Stimulated activated CD4-positive, alpha-beta T cell treated with anti-CD3 and anti-CD28 coated beads, Interleukin-2, amount 100 ng/mL, for 48 hours (primary cell): ENCODE measurements at regions not wholly inside any gene's neighbourhood (a gene's known extent, or its start where the extent isn't known, plus 50 kb on each side); places are given as distances from the start of the nearest gene placed in this dataset.

Source experiments
- DNase-seq, 2 donors: peaks; one replicate each; pipeline ENCODE4 v3.0.0-alpha.2; 2020

DNA sequence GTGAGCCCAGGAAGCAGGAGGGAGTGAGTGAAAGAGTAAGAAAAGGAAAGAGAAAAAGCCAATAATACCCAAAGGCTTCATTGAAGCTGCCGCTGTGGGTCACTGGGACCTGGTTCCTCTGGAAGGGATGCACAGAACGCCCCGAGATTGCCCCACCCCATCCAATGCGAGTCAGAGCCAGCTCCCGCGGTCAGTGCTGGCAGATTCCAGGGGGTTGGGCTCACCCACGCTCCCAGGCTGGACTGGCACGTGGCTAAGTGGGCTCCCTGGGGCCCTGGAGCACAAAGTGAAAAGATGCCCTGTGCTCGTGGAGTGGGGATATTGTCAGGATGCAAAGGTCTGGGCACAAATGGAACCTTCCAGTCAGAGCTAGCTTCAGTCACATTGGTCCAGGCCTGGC lies 117.0 kb downstream of the OAT start:
- no peak for DNase-seq

DNA sequence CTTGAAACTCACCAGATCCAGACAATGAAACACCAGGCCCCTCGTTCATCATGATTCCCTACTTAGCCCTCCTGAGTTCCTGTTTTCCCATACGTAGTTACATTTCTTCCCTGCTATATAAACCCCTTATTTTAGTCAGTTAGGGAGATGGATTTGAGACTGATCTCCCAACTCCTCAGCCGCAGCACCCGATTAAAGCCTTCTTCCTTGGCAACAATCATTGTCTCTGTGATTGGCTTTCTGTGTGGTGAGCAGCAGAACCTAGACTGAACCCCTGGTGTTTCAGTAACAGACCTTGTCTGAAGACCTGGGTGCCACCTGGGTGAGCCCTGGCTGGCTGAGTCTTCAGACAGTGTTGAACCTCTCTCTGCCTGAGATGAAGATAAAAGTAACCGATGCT lies 118.0 kb downstream of the OAT start:
- DNase-seq: no peak

DNA sequence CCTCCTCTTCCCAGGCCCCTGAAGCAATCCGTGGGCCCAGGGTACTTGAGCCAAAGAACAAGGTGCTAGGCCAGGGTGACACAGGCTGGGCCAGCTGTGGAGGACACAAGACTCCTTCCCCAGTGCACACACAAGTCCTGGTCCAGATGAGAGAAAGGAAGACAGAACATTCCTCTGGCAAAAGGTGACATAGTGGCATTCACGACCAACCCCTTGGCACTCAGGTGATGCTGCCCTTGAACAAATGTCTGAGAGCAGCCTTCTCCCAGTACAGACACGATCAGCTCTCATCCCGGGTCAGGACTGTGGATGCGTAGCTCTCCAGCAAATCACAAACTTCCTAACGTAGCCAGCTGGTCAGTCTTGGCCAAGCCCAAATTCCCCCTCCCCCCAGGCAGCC lies 118.5 kb downstream of the OAT start:
- DNase-seq: no peak

DNA sequence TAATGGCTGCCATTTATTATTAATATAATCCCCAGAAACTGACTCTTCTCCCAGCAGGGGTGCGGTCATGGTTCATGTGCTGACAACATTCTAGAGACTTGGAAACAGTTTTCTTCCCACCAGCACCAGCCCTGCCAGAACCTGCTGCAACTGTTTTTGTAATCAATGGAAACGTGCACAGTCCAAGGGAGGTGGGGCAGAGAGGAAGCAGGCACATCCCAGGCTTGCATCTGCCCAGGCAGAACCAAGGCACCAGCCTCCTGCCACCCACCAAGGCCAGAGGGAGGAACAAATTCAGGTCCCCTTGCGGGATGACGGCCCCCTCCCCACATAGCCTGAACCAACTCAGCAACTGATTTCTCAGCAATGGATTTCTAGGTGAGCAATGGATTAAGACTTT lies 119.0 kb downstream of the OAT start:
- no peak for DNase-seq

DNA sequence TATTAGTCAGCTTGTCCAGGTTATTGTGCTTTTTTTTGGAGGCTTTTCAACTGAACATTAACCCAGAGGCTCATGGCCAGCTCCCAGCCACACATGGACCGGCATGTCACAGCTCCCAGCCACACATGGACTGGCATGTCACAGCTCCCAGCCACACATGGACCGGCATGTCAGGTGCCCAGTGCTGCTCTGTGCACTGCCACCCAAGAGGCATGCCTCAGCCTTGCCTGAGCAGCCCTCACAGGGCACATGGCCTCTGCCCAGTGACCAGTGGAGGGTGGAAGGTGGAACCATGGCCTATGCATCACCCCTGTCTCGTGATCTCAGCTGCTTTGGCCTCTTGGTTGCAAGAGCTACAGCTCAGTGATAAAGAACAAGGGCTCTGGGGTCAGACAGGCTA lies 119.8 kb downstream of the OAT start:
- DNase-seq: no peak

DNA sequence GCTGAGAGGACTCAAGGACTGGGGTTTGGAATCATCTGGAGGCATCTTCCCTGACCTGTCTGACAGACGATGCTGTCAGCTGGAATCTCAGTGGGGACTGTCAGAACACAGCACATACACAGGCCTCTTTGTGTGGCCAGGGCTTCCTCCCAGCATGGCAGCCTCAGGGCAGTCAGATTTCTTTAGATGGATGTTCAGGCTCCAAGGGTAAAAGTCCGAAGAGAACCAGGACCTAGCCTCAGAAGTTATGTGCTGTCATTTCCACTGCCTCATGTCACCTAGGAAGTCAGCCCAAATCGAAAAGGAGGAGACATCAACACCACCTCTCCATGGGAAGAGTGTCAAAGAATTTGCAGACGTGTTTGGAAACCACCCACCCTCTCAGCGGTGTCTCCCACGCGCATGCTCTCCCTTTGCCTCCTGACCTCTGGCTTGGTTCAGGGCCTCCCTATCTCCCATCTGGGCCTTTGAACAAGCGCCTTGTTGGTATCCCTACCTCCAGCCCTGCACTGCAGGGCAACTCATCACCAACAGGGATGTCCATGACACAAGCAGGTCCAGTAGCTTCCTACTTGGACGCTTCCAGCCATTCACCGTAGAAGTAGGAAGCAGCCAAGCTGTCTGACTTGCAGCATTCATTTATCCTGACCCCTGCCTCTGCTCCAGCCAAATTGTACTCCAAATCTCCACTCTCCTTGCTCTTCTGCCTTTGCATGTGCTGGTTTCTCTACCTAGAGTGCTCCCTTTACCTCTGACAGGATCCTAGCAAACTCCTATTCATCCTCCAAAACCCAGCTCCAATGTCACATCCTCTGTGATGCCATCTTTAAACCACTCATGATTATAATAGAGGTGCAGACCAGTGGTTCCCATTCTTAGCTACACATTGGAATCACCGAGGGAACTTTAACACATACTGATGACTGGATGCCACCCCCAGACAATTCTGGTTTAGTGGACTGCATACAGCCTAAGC lies 121.6 kb downstream of the OAT start:
- no peak for DNase-seq

DNA sequence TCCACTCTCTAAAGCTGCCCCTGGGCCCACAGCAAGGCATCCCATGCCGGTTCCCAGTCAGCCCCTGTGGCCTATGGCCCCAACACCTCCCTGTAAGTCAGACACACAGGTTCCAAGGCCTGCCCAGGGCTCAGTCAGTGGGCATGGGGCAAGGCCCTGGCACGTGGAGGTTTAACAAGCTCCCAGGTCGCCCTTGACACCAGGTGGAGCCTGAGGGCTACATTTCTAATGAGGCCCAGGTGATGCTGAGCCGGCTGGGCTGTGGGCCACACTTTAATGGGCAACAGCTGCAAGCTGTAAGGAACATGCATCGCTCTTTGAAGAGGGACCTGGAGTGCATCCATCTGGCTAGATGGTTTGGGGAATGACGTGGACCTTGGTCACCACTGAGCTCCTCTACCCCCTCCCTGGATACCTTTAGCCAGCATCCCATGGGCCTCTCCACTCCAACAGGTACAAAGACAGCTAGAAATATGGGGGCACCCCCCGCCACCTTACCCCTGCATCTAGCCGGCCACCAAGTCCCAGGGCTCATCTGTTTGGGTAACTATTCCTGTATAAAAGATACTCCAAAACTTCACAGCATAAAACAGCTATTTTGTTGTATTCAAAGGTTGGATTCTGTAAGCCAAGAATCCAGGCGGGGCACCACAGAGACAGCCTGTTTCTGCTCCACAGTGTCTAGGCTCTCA lies 122.5 kb downstream of the OAT start:
- no peak for DNase-seq

DNA sequence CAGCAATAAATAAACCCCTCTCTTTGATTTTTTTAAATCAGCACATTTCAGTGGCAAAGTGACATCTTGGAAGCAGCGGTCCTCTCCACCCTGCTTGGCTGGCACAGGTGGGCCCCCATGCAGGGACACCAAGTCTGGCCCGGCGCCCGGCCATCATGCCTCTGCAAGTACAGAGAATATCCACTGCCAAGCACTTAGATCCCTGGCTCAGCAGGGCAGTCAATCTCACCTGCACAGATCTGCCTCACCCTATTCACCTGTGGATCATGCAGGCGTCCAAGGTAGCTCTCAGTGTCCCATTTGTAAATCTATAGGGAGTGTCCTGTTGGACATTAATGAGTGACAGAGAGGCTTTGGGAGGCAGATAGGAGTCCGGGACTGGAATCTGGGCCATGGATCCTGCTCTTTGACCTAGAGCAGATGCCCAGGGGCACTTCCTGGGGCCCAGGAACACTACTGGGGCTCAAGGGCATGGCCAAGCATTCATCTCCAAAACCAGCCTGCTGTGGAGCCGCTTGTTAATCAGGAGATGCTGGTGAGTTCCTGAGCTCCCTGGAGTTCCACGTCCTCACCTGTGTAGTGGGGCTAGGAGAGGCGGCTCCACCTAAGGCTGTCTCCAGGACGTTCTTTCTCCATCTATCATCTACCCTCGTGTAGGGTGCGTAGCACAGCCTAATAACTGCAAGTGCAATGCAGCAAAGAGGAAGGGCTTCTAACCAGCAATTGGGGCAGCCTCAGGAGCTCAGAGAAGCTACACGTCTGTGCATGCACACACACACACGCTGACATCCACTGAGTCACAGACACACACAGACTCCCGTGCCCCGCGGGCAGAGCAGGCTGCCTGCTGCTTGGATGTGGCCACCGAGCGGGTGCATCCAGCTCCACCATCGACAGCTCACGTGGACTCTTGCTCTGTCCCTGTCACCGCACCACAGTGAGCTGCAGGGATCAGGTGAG lies 123.6 kb downstream of the OAT start:
- DNase-seq: no peak

DNA sequence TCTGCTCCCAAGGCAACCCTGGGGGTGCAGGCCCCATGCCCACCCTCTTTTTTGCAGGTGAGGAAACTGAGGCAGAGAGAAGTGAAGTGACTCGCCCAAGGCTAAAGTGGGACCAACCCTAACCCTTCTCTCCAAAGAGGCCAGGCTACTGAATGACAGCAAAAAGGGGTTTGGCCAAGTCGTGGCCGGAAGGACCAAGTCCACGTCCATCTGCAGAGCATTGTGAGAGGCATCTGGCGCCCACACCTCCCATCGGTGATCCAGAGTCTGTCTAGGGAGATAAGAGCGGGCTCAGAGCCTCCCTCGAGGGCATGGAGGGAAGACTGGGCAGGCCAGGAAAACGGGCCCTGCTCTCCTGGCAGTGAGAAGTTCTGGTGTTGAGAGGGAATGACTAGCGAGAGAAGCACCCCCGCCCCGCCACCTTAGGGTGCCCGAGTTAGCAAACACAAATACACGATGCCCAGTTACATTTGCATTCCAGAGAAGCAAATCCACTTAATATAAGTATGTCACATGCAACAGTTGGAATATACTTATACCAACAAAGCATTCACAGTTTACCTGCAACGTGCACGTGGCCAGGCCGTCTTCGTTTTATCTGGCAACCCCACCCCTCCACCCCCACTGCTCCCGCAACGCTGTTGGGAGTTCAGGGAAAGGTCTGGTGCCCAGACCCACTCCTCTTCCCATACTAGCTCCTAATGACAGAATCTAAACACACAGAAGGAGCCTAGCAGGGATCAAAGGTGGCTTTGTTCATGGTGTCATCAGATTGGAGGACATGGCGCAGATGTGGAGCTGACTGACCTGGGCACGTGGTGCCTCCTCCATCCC lies 124.9 kb downstream of the OAT start:
- no peak for DNase-seq

DNA sequence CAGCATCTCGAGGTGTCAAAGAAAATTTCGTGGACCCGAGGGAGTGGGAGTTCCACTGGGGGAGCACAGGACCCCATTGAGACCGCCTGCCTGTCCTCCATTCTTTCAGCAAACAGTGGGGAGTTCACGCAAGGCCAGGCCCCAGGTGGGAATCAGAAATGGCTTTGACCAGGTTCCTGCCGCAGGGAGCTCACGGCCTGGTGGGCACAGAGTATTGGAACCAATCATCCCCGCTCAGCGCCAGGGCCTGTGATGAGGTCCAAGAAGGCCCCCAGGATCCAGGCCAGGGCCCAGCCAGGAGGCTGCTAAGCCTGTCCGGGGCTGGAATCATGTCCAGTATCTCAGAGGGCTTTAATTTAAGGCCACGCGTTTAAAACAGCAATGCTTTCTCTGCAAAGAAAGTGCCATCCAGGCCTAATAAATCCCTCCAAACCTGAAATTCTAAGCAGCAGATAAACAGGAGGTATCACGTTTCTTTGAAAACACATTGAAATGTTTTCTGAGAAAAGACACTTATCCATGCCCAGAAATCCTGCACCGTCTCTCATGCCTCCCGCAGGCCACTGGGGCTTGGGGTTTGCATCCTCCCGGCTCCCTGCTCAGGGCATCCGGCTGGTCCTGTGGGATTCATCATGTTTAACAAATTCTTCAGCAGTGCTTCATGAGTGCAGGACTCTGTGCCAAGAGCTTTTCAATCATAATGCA lies 125.7 kb downstream of the OAT start:
- no peak for DNase-seq

DNA sequence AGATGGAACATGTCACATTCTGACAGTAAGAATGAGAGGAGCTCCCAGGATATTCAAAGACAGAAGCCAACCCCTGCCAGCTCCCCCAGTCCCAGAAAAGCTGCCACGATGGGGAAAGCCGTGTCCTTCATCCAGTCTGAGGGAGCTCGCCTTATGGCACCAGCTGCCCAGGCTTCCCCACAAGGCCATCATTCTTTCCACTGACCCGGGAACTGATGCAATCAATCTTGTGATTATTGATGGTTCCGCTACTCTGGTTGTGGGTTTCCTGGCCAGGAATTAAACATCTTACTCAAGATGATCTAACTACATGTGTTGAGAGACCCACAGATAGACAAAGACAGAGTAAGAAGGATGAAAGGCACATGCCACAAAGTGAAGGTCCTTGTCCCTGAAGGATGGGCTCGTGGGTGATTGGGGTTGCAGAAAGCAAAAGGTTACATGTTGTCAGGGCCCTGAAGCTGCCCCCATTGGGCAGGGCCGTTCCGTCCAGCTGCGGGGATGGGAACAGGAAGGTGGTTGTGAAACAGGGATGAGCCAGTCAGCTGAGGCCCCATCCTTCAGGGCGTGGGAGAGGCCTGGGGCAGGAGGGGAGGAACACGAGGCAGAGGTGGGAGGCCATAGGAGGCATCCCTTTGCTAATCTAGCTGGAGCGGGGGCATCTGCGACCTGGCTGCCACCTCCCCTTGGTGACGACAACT lies 127.6 kb downstream of the OAT start:
- no peak for DNase-seq

DNA sequence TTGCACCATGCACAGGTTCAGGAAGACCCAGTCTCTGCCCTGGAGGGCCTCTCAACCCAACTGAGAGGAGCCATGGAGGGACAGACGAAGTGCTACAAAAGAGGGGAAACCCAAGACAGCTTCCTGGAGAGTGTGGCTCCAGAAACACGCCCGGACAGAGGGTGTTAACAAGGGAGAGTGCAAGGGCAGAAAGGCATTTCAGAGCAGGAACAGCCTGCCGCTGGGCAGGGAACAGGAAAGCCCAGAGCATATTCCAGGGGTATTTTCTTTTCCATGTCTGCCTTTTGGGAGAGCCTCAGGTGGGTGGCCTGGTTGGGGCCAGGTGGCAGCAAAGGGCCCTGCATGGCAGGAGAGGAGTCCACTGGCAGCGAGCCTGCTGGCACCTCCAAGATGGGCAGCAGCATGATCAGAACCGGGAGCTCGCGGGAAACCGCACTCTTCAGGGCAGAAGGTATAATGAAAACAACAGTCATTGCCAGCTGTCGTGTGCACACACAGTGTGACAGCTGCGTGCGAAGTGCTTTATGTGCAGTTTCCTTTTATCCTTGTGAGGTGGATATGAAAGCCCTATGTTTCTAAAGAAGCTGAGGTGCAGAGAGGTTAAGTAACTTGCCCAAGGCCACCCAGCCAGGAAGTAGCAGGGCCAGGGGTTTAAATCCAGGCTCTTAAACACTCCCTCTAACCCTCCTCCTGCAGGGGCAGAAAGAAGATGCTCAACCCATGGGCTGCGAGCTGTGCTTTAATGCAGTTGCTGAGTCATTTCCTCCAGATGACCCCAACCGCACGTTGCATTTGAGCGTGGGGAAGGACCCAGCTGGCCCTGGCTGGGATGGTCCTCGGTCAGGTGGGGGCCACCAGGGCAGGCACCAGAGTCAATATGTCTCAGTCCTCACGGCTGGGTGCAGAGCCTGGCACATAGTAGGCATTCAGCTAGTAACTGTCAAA lies 128.6 kb downstream of the OAT start:
- no peak for DNase-seq

DNA sequence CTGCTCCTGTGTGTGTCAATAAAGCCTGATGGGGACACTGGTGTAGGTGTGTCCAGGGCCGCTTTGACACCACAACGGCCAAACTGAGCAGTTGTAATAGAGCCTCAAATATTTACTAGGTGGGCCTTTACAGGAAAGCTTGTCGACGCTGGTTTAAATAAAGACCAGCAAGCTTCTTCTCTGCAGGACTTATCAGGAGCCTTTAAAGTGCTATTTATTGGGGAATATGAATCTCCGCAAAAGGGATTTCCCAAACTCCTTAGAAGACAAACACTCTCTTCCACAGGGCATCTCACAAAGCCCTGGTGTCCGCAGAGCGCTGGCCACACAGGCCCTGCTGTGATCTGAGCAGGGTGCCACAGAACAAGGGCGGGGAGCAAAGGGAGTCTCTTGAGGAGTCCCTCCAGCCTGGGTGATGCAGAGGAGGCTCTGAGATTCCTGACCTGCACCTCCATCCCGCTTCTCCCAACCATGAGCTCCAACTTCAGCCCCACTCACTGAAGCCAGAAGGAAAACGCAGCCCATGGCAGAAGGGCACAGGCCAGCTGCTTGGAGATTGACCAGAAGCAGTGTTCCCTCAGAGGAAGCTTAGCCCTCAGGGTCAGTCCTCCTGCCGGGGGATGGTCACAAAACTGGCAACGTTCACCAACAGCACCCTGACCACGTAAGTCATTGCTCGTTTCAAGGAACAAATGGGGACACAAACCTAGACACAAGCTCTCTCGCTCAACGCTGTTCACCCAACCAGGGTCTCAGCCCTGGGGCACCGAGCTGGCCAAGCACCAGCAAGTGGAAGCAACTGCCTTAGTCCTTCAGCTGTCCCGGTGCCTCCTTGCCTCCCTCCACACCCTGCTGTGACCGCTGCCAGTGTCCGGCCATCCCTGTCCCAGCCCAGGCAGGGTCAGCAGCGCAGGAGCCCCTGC lies 129.5 kb downstream of the OAT start:
- DNase-seq: no peak

DNA sequence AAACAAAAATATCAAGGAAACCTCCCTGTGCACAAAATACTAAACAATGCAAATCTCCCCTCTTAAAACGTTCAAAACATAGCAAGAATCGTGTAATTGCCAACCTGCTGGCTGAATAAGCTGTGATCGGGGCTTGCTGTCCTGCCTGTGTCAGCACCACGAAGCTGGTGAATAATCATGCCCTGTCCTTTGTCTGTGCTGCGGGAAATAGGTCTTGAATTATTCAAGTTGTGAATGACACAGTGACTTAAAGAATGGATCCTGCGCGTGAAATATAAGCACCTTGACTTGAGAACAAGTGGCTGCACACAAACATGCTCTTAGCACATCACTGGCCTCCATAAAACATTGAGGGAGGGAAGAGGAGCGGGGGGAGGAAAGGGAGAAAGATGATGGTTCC lies 130.2 kb downstream of the OAT start:
- DNase-seq: no peak

DNA sequence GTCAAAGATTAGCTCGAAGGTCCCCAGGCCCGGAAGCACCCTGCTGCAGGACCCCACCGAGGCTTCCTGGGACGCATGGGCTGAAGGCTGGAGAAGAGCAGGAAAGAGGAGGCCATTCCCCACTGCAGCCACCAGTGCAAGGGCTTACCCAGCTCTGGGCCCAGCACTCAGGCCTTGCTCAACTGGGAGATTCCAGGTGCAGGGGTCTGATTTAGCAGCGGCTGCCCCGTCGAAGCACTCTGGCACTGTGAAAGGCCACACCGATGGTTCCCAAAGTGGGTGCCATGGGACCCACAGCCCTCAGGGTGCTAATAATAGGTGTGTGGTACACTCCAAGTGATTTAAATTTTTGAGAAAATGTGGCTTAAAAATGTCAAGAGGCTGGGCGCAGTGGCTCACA lies 130.9 kb downstream of the OAT start:
- DNase-seq: no peak

DNA sequence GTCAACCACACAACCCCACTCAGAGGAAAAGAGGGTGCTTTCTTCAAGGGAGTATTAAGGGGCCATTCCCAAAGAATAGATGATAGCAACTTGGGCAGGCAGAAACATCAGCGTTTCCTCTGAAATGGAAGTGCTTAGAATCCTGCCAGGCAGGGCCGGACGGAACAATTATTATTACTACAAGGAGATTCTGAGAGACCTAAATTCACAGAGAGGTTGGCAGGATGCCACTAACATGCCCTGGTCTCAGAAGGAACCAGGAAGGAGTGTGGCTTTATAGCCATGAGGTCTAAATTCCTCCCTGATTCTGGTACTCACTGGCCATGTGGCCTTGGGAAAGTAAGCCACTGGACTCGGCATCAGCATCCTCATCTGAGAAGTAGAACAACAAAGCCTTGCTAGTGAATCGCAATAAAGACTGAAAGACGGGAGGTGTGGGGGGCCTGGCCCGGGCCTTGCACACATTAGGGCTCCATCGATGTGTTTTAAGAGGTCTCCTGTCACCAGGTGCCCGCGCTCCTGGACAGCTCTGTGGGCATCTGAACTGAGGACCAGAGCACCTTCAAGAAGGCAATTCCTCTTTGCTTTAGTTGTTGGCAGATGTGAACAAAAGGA lies 131.5 kb downstream of the OAT start:
- DNase-seq: no peak

DNA sequence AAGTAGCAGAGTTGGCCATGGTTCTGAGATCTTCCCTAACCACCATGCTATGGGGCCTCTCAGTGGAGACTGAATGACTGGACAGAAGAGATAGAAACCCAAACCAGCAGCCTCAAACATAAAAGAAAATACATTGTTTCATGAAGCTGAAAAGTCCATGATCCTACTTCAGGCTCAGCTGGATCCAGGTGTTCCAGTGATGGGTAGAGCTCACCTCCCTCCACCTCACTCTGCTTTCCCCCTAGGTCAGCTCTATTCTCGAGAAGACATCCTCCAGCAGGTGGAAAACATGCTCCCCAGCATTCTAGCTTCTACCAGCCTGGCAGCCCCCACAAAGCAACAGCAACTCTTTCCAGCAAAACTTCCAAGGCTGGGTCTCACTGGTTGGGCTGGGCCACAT lies 132.1 kb downstream of the OAT start:
- no peak for DNase-seq
